K562 (cell line): ENCODE measurements at regions not wholly inside any gene's neighbourhood (a gene's known extent, or its start where the extent isn't known, plus 50 kb on each side); places are given as distances from the start of the nearest gene placed in this dataset.

Experiments
- ARID2 ChIP-seq: fragments of 450-650 bp; IDR thresholded peaks from 2 replicates; pipeline ENCODE4 v1.6.1; 2017; ENCODE audit warnings: antibody characterized with exemption, mild to moderate bottlenecking
- CBFA2T3 ChIP-seq: fragments of 450-650 bp; IDR thresholded peaks from 2 replicates; pipeline ENCODE4 v1.6.1; 2017
- CBFB ChIP-seq: sonication (generic); formaldehyde crosslinking; IDR thresholded peaks from 2 replicates; pipeline ENCODE4 v1.4.0; 2020; ENCODE audit warnings: mild to moderate bottlenecking, missing genetic modification reagents
- COPS2 ChIP-seq: fragments of 450-650 bp; conservative IDR thresholded peaks from 2 replicates; pipeline ENCODE4 v1.6.1; 2016; ENCODE audit warnings: mild to moderate bottlenecking, moderate library complexity
- FOXJ3 ChIP-seq: sonication (generic); formaldehyde crosslinking; IDR thresholded peaks from 2 replicates; pipeline ENCODE4 v1.4.0; 2020; ENCODE audit warnings: mild to moderate bottlenecking, missing genetic modification reagents
- FOXK1 ChIP-seq: sonication (generic); formaldehyde crosslinking; IDR thresholded peaks from 2 replicates; pipeline ENCODE4 v1.8.0; 2022; ENCODE audit warnings: missing genetic modification reagents, mild to moderate bottlenecking, borderline replicate concordance
- HDAC8 ChIP-seq: fragments of 450-650 bp; IDR thresholded peaks from 2 replicates; pipeline ENCODE4 v1.6.1; 2016; ENCODE audit warnings: mild to moderate bottlenecking, missing genetic modification characterization, moderate library complexity, missing compliant biosample characterization
- HMGN3 ChIP-seq: IDR thresholded peaks from 2 replicates; pipeline ENCODE4 v1.6.1; 2011; ENCODE audit warnings: borderline replicate concordance, low read depth, mild to moderate bottlenecking, mixed read lengths, low read length; ENCODE audit not compliant: insufficient read length; ENCODE audit errors: extremely low read depth
- LARP7 ChIP-seq: fragments of 450-650 bp; IDR thresholded peaks from 2 replicates; pipeline ENCODE4 v1.6.1; 2016
- MTA1 ChIP-seq: fragments of 450-650 bp; IDR thresholded peaks from 2 replicates; pipeline ENCODE4 v1.6.1; 2017; ENCODE audit warnings: borderline replicate concordance
- NR4A1 ChIP-seq, 2 experiments: fragments of 250-450 bp in 1 of 2; fragments of 450-650 bp in 1 of 2; sonication (Bioruptor Pico) in 1 of 2; IDR thresholded peaks; 2 replicates each; pipeline versions ENCODE4 v1.4.0 to v1.6.1; 2016 to 2020; ENCODE audit warnings: mild to moderate bottlenecking in 2 of 2, missing compliant biosample characterization in 1 of 2, missing genetic modification characterization in 1 of 2, moderate library complexity in 1 of 2
- PREB ChIP-seq: sonication (generic); formaldehyde crosslinking; IDR thresholded peaks from 2 replicates; pipeline ENCODE4 v1.8.1; 2023; ENCODE audit warnings: mild to moderate bottlenecking, missing genetic modification reagents
- SP1 ChIP-seq: sonication (generic); formaldehyde crosslinking; IDR thresholded peaks from 2 replicates; pipeline ENCODE4 v1.8.1; 2022; ENCODE audit warnings: mild to moderate bottlenecking, missing genetic modification reagents
- TFAM ChIP-seq: fragments of 250-450 bp; sonication (Bioruptor Pico); conservative IDR thresholded peaks from 2 replicates; pipeline ENCODE4 v1.5.0; 2021; ENCODE audit warnings: mild to moderate bottlenecking, moderate library complexity
- THRAP3 ChIP-seq: fragments of 450-650 bp; IDR thresholded peaks from 2 replicates; pipeline ENCODE4 v1.6.1; 2016; ENCODE audit warnings: mild to moderate bottlenecking, inconsistent platforms, borderline replicate concordance
- ZNF121 ChIP-seq: sonication (generic); formaldehyde crosslinking; conservative IDR thresholded peaks from 2 replicates; pipeline ENCODE4 v1.8.0; 2022; ENCODE audit warnings: missing genetic modification reagents
- ZNF184 ChIP-seq: sonication (generic); formaldehyde crosslinking; IDR thresholded peaks from 2 replicates; pipeline ENCODE4 v1.5.0; 2020; ENCODE audit warnings: missing genetic modification reagents
- ZNF707 ChIP-seq: fragments of 250-450 bp; sonication (Bioruptor Pico); conservative IDR thresholded peaks from 2 replicates; pipeline ENCODE4 v1.8.0; 2022; ENCODE audit warnings: inconsistent platforms, mild to moderate bottlenecking, moderate library complexity
- TF ChIP-seq, protein P1 (sequence below): fragments of 450-650 bp; IDR thresholded peaks from 2 replicates; pipeline ENCODE4 v1.6.1; 2016; ENCODE audit warnings: antibody characterized with exemption

DNA sequence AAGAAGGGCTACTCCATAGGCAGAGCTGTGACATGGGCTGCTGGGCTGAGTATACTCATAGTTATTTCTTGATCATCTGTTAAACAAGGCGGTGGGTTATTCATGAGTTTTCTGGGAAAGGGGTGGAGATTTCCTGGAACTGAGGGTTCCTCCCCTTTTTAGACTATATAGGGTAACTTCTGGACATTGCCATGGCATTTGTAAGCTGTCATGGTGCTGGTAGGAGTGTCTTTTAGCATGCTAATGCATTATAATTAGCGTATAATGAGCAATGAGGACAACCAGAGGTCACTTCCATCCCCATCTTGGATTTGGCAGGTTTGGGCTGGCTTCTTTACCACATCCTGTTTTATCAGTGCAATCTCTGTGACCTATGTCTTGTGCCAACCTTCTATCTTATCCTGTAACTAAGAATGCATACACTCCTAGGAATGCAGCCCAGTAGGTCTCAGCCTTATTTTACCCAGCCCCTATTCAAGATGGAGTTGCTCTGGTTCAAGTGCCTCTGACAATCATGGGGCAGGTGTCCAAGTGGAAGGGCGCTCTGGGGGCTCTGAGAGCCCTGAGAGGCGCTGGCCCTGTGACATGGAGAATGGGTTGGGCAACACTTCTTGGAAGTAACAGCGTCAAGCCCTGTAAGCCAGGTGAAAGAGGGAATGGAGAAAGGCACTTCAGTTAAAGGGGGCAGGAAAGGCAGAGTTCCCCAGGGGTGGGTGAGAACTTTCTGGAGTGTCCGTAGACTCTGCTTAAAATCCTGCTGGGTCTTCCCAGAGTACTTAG lies 354.2 kb upstream of the SULF2 start (continued):
- TF ChIP-seq HMGN3 (no peak), ZNF707 (peak; percentile 79), TFAM (CRISPR knock-in tag) (no peak), SP1 (CRISPR knock-in tag) (no peak), COPS2 (no peak), LARP7 (no peak), ZNF184 (no peak), NR4A1 (CRISPR knock-in tag; IDR thresholded peaks at IDR 0.05) (peak; percentile 99), NR4A1 (tag; IDR thresholded peaks at IDR 0.05) (peak; percentile 99), ZNF121 (CRISPR knock-in tag) (no peak), PREB (no peak), ARID2 (no peak), THRAP3 (no peak), FOXK1 (CRISPR knock-in tag) (no peak), CBFB (CRISPR knock-in tag) (no peak), FOXJ3 (no peak), CBFA2T3 (no peak), HDAC8 (tag) (peak; percentile 100), MTA1 (no peak)
- TF ChIP-seq, protein P1, sequence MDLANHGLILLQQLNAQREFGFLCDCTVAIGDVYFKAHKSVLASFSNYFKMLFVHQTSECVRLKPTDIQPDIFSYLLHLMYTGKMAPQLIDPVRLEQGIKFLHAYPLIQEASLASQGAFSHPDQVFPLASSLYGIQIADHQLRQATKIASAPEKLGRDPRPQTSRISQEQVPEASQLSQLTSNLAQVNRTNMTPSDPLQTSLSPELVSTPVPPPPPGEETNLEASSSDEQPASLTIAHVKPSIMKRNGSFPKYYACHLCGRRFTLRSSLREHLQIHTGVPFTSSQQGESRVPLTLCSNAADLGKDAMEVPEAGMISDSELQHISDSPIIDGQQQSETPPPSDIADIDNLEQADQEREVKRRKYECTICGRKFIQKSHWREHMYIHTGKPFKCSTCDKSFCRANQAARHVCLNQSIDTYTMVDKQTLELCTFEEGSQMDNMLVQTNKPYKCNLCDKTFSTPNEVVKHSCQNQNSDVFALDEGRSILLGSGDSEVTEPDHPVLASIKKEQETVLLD = no peak
